Parathyroid adenoma (tissue), 2 donors: ENCODE measurements at regions not wholly inside any gene's neighbourhood (a gene's known extent, or its start where the extent isn't known, plus 50 kb on each side); places are given as distances from the start of the nearest gene placed in this dataset.

ENCODE experiments used
- H2AFZ ChIP-seq: fragments of 300-600 bp; sonication (generic); one replicate; pipeline ENCODE4 v1.7.0; 2017; ENCODE audit warnings: antibody characterized with exemption, mild to moderate bottlenecking
- H3K27ac ChIP-seq: fragments of 300-600 bp; sonication (generic); one replicate; pipeline ENCODE4 v1.7.0; 2017
- H3K27me3 ChIP-seq: fragments of 300-600 bp; sonication (generic); one replicate; pipeline ENCODE4 v1.7.0; 2017; ENCODE audit warnings: low read length; ENCODE audit not compliant: control insufficient read depth, insufficient read depth
- H3K36me3 ChIP-seq: fragments of 300-600 bp; sonication (generic); one replicate; pipeline ENCODE4 v1.7.0; 2017; ENCODE audit warnings: low read length; ENCODE audit not compliant: control insufficient read depth, insufficient read depth
- H3K4me1 ChIP-seq: fragments of 300-600 bp; sonication (generic); one replicate; pipeline ENCODE4 v1.7.0; 2017; ENCODE audit warnings: control low read depth
- H3K4me2 ChIP-seq: fragments of 300-600 bp; sonication (generic); one replicate; pipeline ENCODE4 v1.7.0; 2017; ENCODE audit warnings: low read length
- H3K4me3 ChIP-seq: fragments of 300-600 bp; sonication (generic); one replicate; pipeline ENCODE4 v1.7.0; 2017; ENCODE audit warnings: low read depth, low read length
- H3K79me2 ChIP-seq: fragments of 300-600 bp; sonication (generic); one replicate; pipeline ENCODE4 v1.7.0; 2017; ENCODE audit warnings: control low read depth
- H3K9ac ChIP-seq: fragments of 300-600 bp; sonication (generic); one replicate; pipeline ENCODE4 v1.7.0; 2017; ENCODE audit warnings: mild to moderate bottlenecking
- H3K9me3 ChIP-seq: fragments of 300-600 bp; sonication (generic); one replicate; pipeline ENCODE4 v1.7.0; 2017; ENCODE audit warnings: low read length; ENCODE audit not compliant: control insufficient read depth
- CTCF ChIP-seq: fragments of 300-600 bp; sonication (generic); IDR thresholded peaks from one replicate; pipeline ENCODE4 v1.7.0; 2017; ENCODE audit warnings: antibody characterized with exemption, mild to moderate bottlenecking
- donor health status: primary hyperparathyroidism.

DNA sequence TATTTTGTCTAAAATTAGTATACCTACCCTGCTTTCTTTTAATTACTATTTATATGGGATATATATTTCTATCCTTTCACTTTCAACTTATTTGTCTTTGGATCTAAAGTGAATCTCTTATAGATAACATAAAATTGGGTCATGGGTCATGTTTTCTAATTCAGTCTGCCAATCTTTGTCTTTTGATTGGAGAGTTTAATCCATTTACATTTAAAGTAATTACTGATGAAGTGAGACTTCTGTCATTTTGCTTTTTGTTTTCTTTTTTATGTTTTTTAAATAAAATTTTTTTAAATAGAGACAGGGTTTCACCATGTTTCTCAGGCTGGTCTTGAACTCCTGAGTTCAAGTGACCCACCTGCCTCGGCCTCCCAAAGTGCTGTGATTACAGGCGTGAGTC lies 50.5 kb upstream of the PRDM1 start:
- Histone ChIP-seq H3K36me3 (no peaks in the 10 kb centered on the region), H3K4me3 (no peak overlapping the region), H3K9ac (no peak overlapping the region), H2AFZ (no peak overlapping the region), H3K4me2 (no peak overlapping the region), H3K4me1 (no peaks in the 10 kb centered on the region), H3K27me3 (no peaks in the 10 kb centered on the region), H3K27ac (no peak overlapping the region), H3K79me2 (no peaks in the 10 kb centered on the region), H3K9me3 (no peaks in the 10 kb centered on the region)
- no peak for TF ChIP-seq CTCF

- H3K79me2 ChIP-seq = no peaks in the 10 kb centered on the region
- H3K9ac ChIP-seq = no peak overlapping the region
- no peak overlapping the region for H3K4me2 ChIP-seq
- H2AFZ ChIP-seq = no peak overlapping the region
- H3K4me1 ChIP-seq = no peaks in the 10 kb centered on the region
- no peaks in the 10 kb centered on the region for H3K27me3 ChIP-seq
- no peak for TF ChIP-seq CTCF
- H3K9me3 ChIP-seq = no peaks in the 10 kb centered on the region
- H3K27ac ChIP-seq = no peak overlapping the region
- H3K36me3 ChIP-seq = no peaks in the 10 kb centered on the region
- H3K4me3 ChIP-seq = no peak overlapping the region
These were observed 52.3 kb upstream of the PRDM1 start for GRCh38 chr6:106033806-106034205.

- no peak for TF ChIP-seq CTCF
- Histone ChIP-seq H3K9ac (no peak overlapping the region), H2AFZ (no peak overlapping the region), H3K27ac (no peak overlapping the region), H3K36me3 (no peaks in the 10 kb centered on the region), H3K4me2 (no peak overlapping the region), H3K79me2 (no peaks in the 10 kb centered on the region), H3K4me3 (no peak overlapping the region), H3K4me1 (no peaks in the 10 kb centered on the region), H3K9me3 (no peaks in the 10 kb centered on the region), H3K27me3 (no peaks in the 10 kb centered on the region)
These were observed 58.4 kb upstream of the PRDM1 start for GRCh38 chr6:106027758-106028157.

DNA sequence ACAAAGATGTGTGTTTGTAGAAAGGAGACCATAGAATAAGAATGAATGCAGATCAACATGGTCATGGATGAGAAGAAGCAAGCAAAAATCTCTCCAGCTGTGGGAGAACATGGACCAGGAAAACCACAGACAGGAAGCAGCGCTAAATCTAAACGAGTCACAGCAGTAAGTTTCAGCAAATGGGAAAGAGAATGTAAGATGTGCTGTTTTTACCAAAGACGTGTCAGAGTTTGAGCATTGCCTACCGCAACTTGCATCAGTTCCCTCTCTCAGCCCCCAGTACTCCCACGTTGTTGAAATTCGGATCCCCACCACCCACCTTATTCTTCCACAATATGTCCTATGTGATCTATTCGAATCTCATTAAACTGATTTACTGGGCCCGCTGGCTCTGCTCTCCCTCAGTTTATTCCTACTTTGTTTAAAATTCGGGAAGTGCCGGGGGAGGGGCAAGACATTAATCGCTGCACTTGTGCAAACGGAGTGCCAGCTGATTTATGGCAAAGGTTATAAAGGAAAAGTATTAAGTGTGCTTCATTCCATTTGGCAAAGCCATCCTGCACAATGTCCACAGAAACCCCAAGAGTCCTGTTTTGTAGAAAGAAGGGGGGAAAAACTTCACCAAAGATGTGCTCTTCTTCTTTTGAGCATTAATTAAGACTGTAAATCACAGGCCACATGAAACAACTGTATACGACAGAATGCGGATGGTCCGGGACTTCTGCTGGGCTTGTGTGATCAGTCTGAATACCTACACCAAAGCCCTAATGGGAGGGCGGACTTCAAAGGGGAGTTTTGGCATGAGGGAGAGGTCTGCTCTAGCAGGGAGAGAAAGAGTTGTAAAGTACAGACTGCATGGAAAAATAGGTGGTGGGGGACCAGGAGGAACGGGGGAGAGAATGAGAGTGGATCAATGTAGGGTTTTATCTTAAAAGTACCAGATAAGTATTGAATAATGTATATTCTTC lies 59.1 kb upstream of the PRDM1 start:
- Histone ChIP-seq H3K4me2 (no peak overlapping the region), H3K36me3 (no peaks in the 10 kb centered on the region), H3K4me1 (no peaks in the 10 kb centered on the region), H3K27ac (no peak overlapping the region), H3K4me3 (no peak overlapping the region), H3K9me3 (no peaks in the 10 kb centered on the region), H2AFZ (no peak overlapping the region), H3K9ac (no peak overlapping the region), H3K79me2 (no peaks in the 10 kb centered on the region), H3K27me3 (no peaks in the 10 kb centered on the region)
- TF ChIP-seq CTCF = no peak

GRCh38 chr6:106025655-106026054 lies 60.5 kb upstream of the PRDM1 start:
- TF ChIP-seq CTCF = no peak
- no peak overlapping the region for H2AFZ ChIP-seq
- no peaks in the 10 kb centered on the region for H3K79me2 ChIP-seq
- H3K4me2 ChIP-seq = no peak overlapping the region
- no peak overlapping the region for H3K9ac ChIP-seq
- H3K27ac ChIP-seq = no peak overlapping the region
- H3K9me3 ChIP-seq = no peaks in the 10 kb centered on the region
- H3K36me3 ChIP-seq = no peaks in the 10 kb centered on the region
- no peaks in the 10 kb centered on the region for H3K4me1 ChIP-seq
- H3K27me3 ChIP-seq = no peaks in the 10 kb centered on the region
- no peak overlapping the region for H3K4me3 ChIP-seq
